Caco-2 (cell line): ENCODE measurements at regions not wholly inside any gene's neighbourhood (a gene's known extent, or its start where the extent isn't known, plus 50 kb on each side); places are given as distances from the start of the nearest gene placed in this dataset.

Experiments used
- BruUV-seq: library from RNA; stranded (reverse); fragments of 400-500 nt; replicated peaks from 2 replicates; lab custom pipeline; 2021; lab: Mats Ljungman, UMichigan
- CTCF ChIA-PET: fragments of 300-600 bp; sonication (Branson Sonifier 250); formaldehyde crosslinking; loops from one replicate; lab custom pipeline; 2022; ENCODE audit warnings: antibody characterized with exemption; lab: Charles Lee
- POLR2A ChIA-PET: fragments of 300-600 bp; sonication (Branson Sonifier 250); formaldehyde crosslinking; loops from one replicate; lab custom pipeline; 2022; ENCODE audit warnings: antibody characterized with exemption; lab: Charles Lee
- DNase-seq, 2 experiments: peaks; one replicate each; pipeline versions ENCODE4 v3.0.0 to v3.0.0-alpha.2; 2020 to 2022
- H3K27me3 ChIP-seq: replicated peaks from 2 replicates; pipeline ENCODE4 v1.6.0; 2011; ENCODE audit warnings: low read length; ENCODE audit not compliant: control insufficient read depth, insufficient read depth
- H3K36me3 ChIP-seq: 2 replicates; pipeline ENCODE4 v1.5.1; 2011; ENCODE audit warnings: low read length; ENCODE audit not compliant: control insufficient read depth, insufficient read depth
- H3K4me1 ChIP-seq: fragments of 250-450 bp; sonication (Bioruptor Pico); 2 replicates; pipeline ENCODE4 v1.5.1; 2020; ENCODE audit warnings: mild to moderate bottlenecking
- H3K4me3 ChIP-seq: 2 replicates; pipeline ENCODE4 v1.5.1; 2011; ENCODE audit warnings: low read depth, mild to moderate bottlenecking, control low read depth, low read length
- H3K9me3 ChIP-seq: fragments of 250-450 bp; sonication (Bioruptor Pico); 2 replicates; pipeline ENCODE4 v1.5.1; 2020; ENCODE audit warnings: mild to moderate bottlenecking, moderate library complexity
- H3K27ac Mint-ChIP-seq: one replicate; pipeline ENCODE4 v1.8.0; 2022; ENCODE audit warnings: mixed read lengths; ENCODE audit not compliant: unreplicated experiment
- H3K27me3 Mint-ChIP-seq: one replicate; pipeline ENCODE4 v1.8.0; 2022; ENCODE audit warnings: mixed read lengths; ENCODE audit not compliant: insufficient read depth, unreplicated experiment
- H3K36me3 Mint-ChIP-seq: one replicate; pipeline ENCODE4 v1.8.0; 2022; ENCODE audit warnings: mild to moderate bottlenecking, mixed read lengths; ENCODE audit not compliant: insufficient read depth, unreplicated experiment
- H3K4me1 Mint-ChIP-seq: one replicate; pipeline ENCODE4 v1.8.0; 2022; ENCODE audit warnings: low read depth, mixed read lengths; ENCODE audit not compliant: unreplicated experiment
- H3K4me3 Mint-ChIP-seq: one replicate; pipeline ENCODE4 v1.8.0; 2022; ENCODE audit warnings: mild to moderate bottlenecking, moderate library complexity, mixed read lengths; ENCODE audit not compliant: unreplicated experiment
- H3K9me3 Mint-ChIP-seq: one replicate; pipeline ENCODE4 v1.8.0; 2022; ENCODE audit warnings: mixed read lengths; ENCODE audit not compliant: unreplicated experiment
- intact Hi-C: fragments of 100-400 bp; cut with micrococcal nuclease; formaldehyde crosslinking; loops from one replicate; pipeline ENCODE4 v1.10.0; 2022; ENCODE audit not compliant: unreplicated experiment
- TF ChIP-seq, protein P1 (sequence below), 2 experiments: fragments of 200-600 bp in 1 of 2; IDR thresholded peaks; 1 replicate in 1 of 2; 2 replicates in 1 of 2; pipeline versions ENCODE4 v1.5.1 to v1.8.0; 2011 to 2022; ENCODE audit warnings: antibody characterized with exemption in 1 of 2, control low read depth in 1 of 2, inconsistent platforms in 1 of 2, low read depth in 1 of 2, low read length in 1 of 2, mild to moderate bottlenecking in 1 of 2, moderate library complexity in 1 of 2; ENCODE audit not compliant: insufficient read depth in 1 of 2, severe bottlenecking in 1 of 2, unreplicated experiment in 1 of 2

DNA sequence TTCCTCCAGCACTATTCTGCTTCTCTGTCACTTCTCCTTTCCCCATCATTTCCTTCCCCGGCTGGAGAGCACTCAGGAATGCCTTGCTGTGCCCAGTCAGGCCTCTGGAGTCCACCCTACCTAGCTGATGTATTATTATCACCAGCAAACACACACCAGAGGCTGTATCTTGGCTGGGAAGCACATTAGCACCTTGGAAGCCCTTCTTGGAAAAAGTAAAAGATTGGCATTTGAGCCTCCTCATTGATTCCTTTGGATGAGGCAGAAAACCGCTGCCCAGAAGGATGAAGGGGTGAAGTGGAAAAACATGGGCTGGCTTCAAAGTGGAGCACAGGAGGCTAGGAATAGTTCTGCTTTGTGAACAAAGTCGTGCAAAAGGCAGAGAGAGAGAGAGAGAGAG lies 244.3 kb downstream of the RPLP1 start:
- H3K27ac Mint-ChIP-seq = no peak overlapping the region

DNA sequence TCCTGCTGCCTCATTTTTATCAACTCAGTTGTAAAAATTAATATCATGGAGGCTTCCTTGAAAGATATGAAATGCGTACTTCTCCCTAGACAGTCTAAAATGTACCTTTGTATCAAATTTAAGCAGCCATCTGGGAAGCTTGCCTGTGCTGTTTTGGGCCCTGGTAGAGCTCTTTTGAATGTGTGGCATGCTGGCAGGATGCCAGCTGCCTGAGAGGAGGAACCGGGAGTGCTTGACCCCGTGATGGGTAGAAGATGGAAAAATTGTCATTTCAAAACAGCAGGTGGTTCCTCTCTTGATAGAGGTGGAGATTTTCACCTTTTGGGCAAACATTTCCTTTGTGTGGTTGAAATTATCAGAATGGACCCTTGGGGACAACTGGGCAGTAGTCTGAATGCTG lies 245.3 kb downstream of the RPLP1 start:
- no peaks in the 10 kb centered on the region for H3K36me3 Mint-ChIP-seq
- no peak overlapping the region for H3K27ac Mint-ChIP-seq

More for the DNA sequence above, 244.3 kb downstream of the RPLP1 start:
- no peak for DNase-seq
- H3K27me3 Mint-ChIP-seq = peaks cover 11% of the 10 kb centered on the region
- ChIA-PET POLR2A (no interaction called here), CTCF (interaction anchor here (0.7 kb wide), 1 partner anchor 24 kb away, joined by 3 read pairs; no protein-coding TSS in a partner anchor)
- TF ChIP-seq, protein P1, sequence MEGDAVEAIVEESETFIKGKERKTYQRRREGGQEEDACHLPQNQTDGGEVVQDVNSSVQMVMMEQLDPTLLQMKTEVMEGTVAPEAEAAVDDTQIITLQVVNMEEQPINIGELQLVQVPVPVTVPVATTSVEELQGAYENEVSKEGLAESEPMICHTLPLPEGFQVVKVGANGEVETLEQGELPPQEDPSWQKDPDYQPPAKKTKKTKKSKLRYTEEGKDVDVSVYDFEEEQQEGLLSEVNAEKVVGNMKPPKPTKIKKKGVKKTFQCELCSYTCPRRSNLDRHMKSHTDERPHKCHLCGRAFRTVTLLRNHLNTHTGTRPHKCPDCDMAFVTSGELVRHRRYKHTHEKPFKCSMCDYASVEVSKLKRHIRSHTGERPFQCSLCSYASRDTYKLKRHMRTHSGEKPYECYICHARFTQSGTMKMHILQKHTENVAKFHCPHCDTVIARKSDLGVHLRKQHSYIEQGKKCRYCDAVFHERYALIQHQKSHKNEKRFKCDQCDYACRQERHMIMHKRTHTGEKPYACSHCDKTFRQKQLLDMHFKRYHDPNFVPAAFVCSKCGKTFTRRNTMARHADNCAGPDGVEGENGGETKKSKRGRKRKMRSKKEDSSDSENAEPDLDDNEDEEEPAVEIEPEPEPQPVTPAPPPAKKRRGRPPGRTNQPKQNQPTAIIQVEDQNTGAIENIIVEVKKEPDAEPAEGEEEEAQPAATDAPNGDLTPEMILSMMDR (IDR thresholded peaks at IDR 0.05; ENCODE audit: insufficient read depth in 1 of 2, low read depth in 1 of 2, low read length in 1 of 2, severe bottlenecking in 1 of 2, unreplicated experiment in 1 of 2) = no peak
- no peaks in the 10 kb centered on the region for H3K9me3 Mint-ChIP-seq
- no peaks in the 10 kb centered on the region for H3K36me3 Mint-ChIP-seq
- H3K4me3 Mint-ChIP-seq = no peak overlapping the region
- H3K4me1 Mint-ChIP-seq = no peaks in the 10 kb centered on the region
- Histone ChIP-seq H3K4me3 (no peak overlapping the region), H3K4me1 (no peaks in the 10 kb centered on the region), H3K27me3 (no peaks in the 10 kb centered on the region), H3K9me3 (no peaks in the 10 kb centered on the region), H3K36me3 (no peaks in the 10 kb centered on the region)
- BruUV-seq = no TSS peak
- intact Hi-C loops = no loop called here

DNA sequence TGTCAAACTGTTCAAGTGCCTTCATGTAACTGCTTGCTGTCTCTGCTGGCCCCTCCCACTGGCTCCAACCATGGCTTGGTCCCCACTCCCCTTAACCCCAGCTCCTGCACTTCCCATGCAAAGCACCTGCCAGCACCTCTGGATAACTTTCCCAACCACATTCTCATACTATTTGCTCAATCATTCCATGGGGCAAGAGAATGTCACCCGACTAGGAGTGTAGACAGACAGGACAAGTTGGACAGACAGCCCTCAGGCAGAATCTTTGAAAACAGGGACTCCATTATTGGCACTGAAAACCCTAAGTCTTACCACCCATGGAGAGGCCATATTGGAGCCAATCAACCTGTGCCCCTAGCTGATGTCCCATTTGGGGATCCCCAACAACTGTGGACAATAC lies 246.5 kb downstream of the RPLP1 start:
- H3K9me3 ChIP-seq = no peaks in the 10 kb centered on the region; the same call in 1 of the 2 replicates
- H3K27me3 Mint-ChIP-seq = peaks cover 5% of the 10 kb centered on the region
- no peaks in the 10 kb centered on the region for H3K4me1 Mint-ChIP-seq
- no peaks in the 10 kb centered on the region for H3K4me1 ChIP-seq
- H3K4me3 Mint-ChIP-seq = no peak overlapping the region
- peak; percentile 23 to 36 for DNase-seq
- ChIA-PET POLR2A (no interaction called here), CTCF (no interaction called here)
- intact Hi-C loops = no loop called here
- no peaks in the 10 kb centered on the region for H3K36me3 Mint-ChIP-seq
- no peaks in the 10 kb centered on the region for H3K27me3 ChIP-seq
- H3K36me3 ChIP-seq = no peaks in the 10 kb centered on the region
- TF ChIP-seq, protein P1 (IDR thresholded peaks at IDR 0.05; ENCODE audit: insufficient read depth in 1 of 2, low read depth in 1 of 2, low read length in 1 of 2, severe bottlenecking in 1 of 2, unreplicated experiment in 1 of 2) = no peak
- H3K4me3 ChIP-seq = no peak overlapping the region
- no peak overlapping the region for H3K27ac Mint-ChIP-seq
- no peaks in the 10 kb centered on the region for H3K9me3 Mint-ChIP-seq
- BruUV-seq = no TSS peak

More for the DNA sequence above, 245.3 kb downstream of the RPLP1 start:
- Histone ChIP-seq H3K4me1 (no peaks in the 10 kb centered on the region), H3K9me3 (no peaks in the 10 kb centered on the region), H3K27me3 (no peaks in the 10 kb centered on the region), H3K4me3 (no peak overlapping the region), H3K36me3 (no peaks in the 10 kb centered on the region)
- Mint-ChIP-seq H3K4me3 (no peak overlapping the region), H3K9me3 (no peaks in the 10 kb centered on the region), H3K27me3 (peaks cover 9% of the 10 kb centered on the region), H3K4me1 (no peaks in the 10 kb centered on the region)
- no peak for DNase-seq
- ChIA-PET CTCF (interaction anchor here (0.7 kb wide), 1 partner anchor 25 kb away, joined by 3 read pairs; no protein-coding TSS in a partner anchor), POLR2A (no interaction called here)
- no TSS peak for BruUV-seq
- intact Hi-C loops = no loop called here
- TF ChIP-seq, protein P1 (IDR thresholded peaks at IDR 0.05; ENCODE audit: insufficient read depth in 1 of 2, low read depth in 1 of 2, low read length in 1 of 2, severe bottlenecking in 1 of 2, unreplicated experiment in 1 of 2) = no peak
